ENCODE measurements at regions not wholly inside any gene's neighbourhood (a gene's known extent, or its start where the extent isn't known, plus 50 kb on each side); places are given as distances from the start of the nearest gene placed in this dataset.

- Histone ChIP-seq H3K9me3 (no peaks in the 10 kb centered on the region), H3K27ac (no peak overlapping the region), H3K27me3 (no peaks in the 10 kb centered on the region), H3K36me3 (no peaks in the 10 kb centered on the region), H3K4me1 (ENCODE audit: insufficient read depth) (no peaks in the 10 kb centered on the region), H3K4me3 (no peak overlapping the region)
- TF ChIP-seq EP300 (IDR thresholded peaks at IDR 0.05), result no peak
- no peak for TF ChIP-seq CTCF (IDR thresholded peaks at IDR 0.05)
- TF ChIP-seq POLR2A (IDR thresholded peaks at IDR 0.05), result no peak
- intact Hi-C loops (cut with DNase I), result no loop called here
- 65 to 78% (median 73%) methylated on average over 3 of the region's 3 CpGs for WGBS, 3 donors
- no peak for DNase-seq
These were observed 277.6 kb upstream of the CFAP20DC start for GRCh38 chr3:59327376-59327808.

GRCh38 chr3:59326246-59327024 is 276.6 kb upstream of the CFAP20DC start:
- Histone ChIP-seq H3K4me1 (ENCODE audit: insufficient read depth) (no peaks in the 10 kb centered on the region), H3K4me3 (no peak overlapping the region), H3K9me3 (no peaks in the 10 kb centered on the region), H3K27ac (no peak overlapping the region), H3K27me3 (no peaks in the 10 kb centered on the region), H3K36me3 (no peaks in the 10 kb centered on the region)
- intact Hi-C loops (cut with DNase I), result no loop called here
- WGBS, 3 donors, result 85 to 93% (median 87%) methylated on average over 6 of the region's 6 CpGs
- no peak for DNase-seq
- no peak for TF ChIP-seq POLR2A (IDR thresholded peaks at IDR 0.05)
- TF ChIP-seq EP300 (IDR thresholded peaks at IDR 0.05), result no peak
- TF ChIP-seq CTCF (IDR thresholded peaks at IDR 0.05), result no peak

- DNase-seq, result no peak
- Histone ChIP-seq H3K4me3 (no peak overlapping the region), H3K36me3 (no peaks in the 10 kb centered on the region), H3K9me3 (no peaks in the 10 kb centered on the region), H3K4me1 (ENCODE audit: insufficient read depth) (no peaks in the 10 kb centered on the region), H3K27me3 (no peaks in the 10 kb centered on the region), H3K27ac (no peak overlapping the region)
- 92 to 93% (median 93%) methylated on average over 5 of the region's 5 CpGs for WGBS, 3 donors
- TF ChIP-seq EP300 (IDR thresholded peaks at IDR 0.05), result no peak
- TF ChIP-seq POLR2A (IDR thresholded peaks at IDR 0.05), result no peak
- TF ChIP-seq CTCF (IDR thresholded peaks at IDR 0.05), result no peak
- intact Hi-C loops (cut with DNase I), result no loop called here
These were observed 272.2 kb upstream of the CFAP20DC start for GRCh38 chr3:59321881-59322540.

GRCh38 chr3:59320080-59320479 is 270.3 kb upstream of the CFAP20DC start:
- Histone ChIP-seq H3K27me3 (no peaks in the 10 kb centered on the region), H3K4me3 (no peak overlapping the region), H3K4me1 (ENCODE audit: insufficient read depth) (no peaks in the 10 kb centered on the region), H3K9me3 (no peaks in the 10 kb centered on the region), H3K36me3 (no peaks in the 10 kb centered on the region), H3K27ac (no peak overlapping the region)
- no peak for DNase-seq
- intact Hi-C loops (cut with DNase I), result no loop called here
- no peak for TF ChIP-seq EP300 (IDR thresholded peaks at IDR 0.05)
- TF ChIP-seq CTCF (IDR thresholded peaks at IDR 0.05), result no peak
- TF ChIP-seq POLR2A (IDR thresholded peaks at IDR 0.05), result no peak
- WGBS, 3 donors, result 77 to 85% (median 78%) methylated on average over 4 of the region's 4 CpGs
